ENCODE measurements at regions not wholly inside any gene's neighbourhood (a gene's known extent, or its start where the extent isn't known, plus 50 kb on each side); places are given as distances from the start of the nearest gene placed in this dataset.

DNA sequence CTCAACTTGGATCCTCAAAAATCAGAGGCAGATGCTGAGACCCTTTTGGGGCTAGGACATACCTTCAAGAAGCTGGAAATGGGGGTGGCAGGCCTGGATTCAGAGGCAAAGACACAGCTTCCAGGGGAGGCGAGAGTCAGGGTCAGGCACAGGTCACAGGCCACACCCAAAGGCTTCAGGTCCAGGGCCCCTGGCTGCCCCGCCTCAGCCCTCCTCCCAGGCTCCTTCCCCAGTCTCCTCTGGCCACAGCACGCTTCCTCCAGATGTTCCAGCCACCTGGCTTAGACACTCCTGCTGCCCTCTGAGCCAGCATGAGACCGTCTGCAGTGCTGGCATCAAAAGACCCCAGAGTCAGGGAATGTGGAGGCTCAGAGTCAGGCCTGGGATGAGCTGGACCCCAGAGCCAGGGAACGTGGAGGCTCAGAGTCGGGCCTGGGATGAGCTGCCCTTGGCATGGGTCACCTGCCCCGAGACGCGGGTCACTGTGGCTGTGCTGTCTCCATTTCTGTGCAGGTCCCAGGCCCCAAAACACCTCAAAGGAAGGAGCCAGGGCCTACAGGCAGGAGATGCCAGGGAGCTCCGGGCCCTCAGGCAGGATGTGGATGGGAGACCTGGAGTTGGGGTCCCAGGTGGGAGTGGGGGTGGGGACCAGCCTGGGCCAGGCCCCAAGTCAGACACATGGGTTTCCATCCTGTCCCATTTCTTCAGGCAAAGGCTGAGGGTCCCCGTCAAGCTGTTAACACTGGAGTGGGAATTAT, 58.9 kb downstream of the DIO3 start:
- no peak for TF ChIP-seq CTCF (IDR thresholded peaks at IDR 0.05; ENCODE audit: insufficient read depth, low read length, poor library complexity, severe bottlenecking)
- no peak for TF ChIP-seq EZH2phosphoT487 (conservative IDR thresholded peaks at IDR 0.05; ENCODE audit: low read length)
